Neural cell (in vitro differentiated cells): ENCODE measurements at regions not wholly inside any gene's neighbourhood (a gene's known extent, or its start where the extent isn't known, plus 50 kb on each side); places are given as distances from the start of the nearest gene placed in this dataset.

Source experiments
- H2AFZ ChIP-seq: fragments of 200-600, 300-800 bp; sonication (generic), shearing (Covaris generic); 2 replicates; pipeline ENCODE4 v1.6.0; 2014; ENCODE audit warnings: low read depth, mild to moderate bottlenecking, antibody characterized with exemption, low read length, moderate library complexity
- H3F3A ChIP-seq: fragments of 200-600 bp; shearing (Covaris generic); 2 replicates; pipeline ENCODE4 v1.6.1; 2016; ENCODE audit warnings: mild to moderate bottlenecking, moderate library complexity, mixed read lengths, antibody characterized with exemption, low read length; ENCODE audit not compliant: insufficient read depth, poor library complexity, severe bottlenecking
- H3K27ac ChIP-seq: fragments of 200-600, 300-800 bp; sonication (generic), shearing (Covaris generic); 2 replicates; pipeline ENCODE4 v1.5.1; 2014; ENCODE audit warnings: mild to moderate bottlenecking, low read length, moderate library complexity
- H3K27me3 ChIP-seq: fragments of 300-800, 200-600 bp; sonication (generic), shearing (Covaris generic); 2 replicates; pipeline ENCODE4 v1.6.0; 2014; ENCODE audit warnings: mild to moderate bottlenecking, low read depth, low read length, moderate library complexity; ENCODE audit not compliant: insufficient read depth
- H3K36me3 ChIP-seq: fragments of 300-800, 200-600 bp; sonication (generic), shearing (Covaris generic); 2 replicates; pipeline ENCODE4 v1.5.1; 2014; ENCODE audit warnings: mild to moderate bottlenecking, antibody characterized with exemption, low read length, moderate library complexity; ENCODE audit not compliant: insufficient read depth
- H3K4me2 ChIP-seq: fragments of 300-800, 200-600 bp; sonication (generic), shearing (Covaris generic); 2 replicates; pipeline ENCODE4 v1.6.0; 2014; ENCODE audit warnings: mild to moderate bottlenecking, low read length
- H3K4me3 ChIP-seq: fragments of 300-800, 200-600 bp; sonication (generic), shearing (Covaris generic); 2 replicates; pipeline ENCODE4 v1.5.1; 2014; ENCODE audit warnings: mild to moderate bottlenecking, low read length, moderate library complexity
- H3K79me2 ChIP-seq: fragments of 200-600 bp; shearing (Covaris generic); replicated peaks from 2 replicates; pipeline ENCODE4 v1.6.0; 2014; ENCODE audit warnings: mild to moderate bottlenecking, low read length, moderate library complexity; ENCODE audit not compliant: insufficient read depth
- H3K9ac ChIP-seq: fragments of 300-800, 200-600 bp; sonication (generic), shearing (Covaris generic); 2 replicates; pipeline ENCODE4 v1.6.1; 2016; ENCODE audit warnings: mild to moderate bottlenecking, low read length, mixed read lengths
- H3K9me2 ChIP-seq: fragments of 200-600 bp; shearing (Covaris generic); 2 replicates; pipeline ENCODE4 v1.6.1; 2016; ENCODE audit warnings: mild to moderate bottlenecking, low read length, mixed read lengths; ENCODE audit not compliant: insufficient read depth
- H3K9me3 ChIP-seq: fragments of 200-600, 300-800 bp; sonication (generic), shearing (Covaris generic); 2 replicates; pipeline ENCODE4 v1.6.1; 2016; ENCODE audit warnings: mild to moderate bottlenecking, mixed run types, low read length, moderate library complexity, mixed read lengths
- H4K20me1 ChIP-seq: fragments of 200-600 bp; shearing (Covaris generic); 2 replicates; pipeline ENCODE4 v1.6.1; 2016; ENCODE audit warnings: mild to moderate bottlenecking, mixed run types; ENCODE audit not compliant: insufficient read depth
- CTCF ChIP-seq: fragments of 450-650 bp; IDR thresholded peaks from 2 replicates; pipeline ENCODE4 v1.5.1; 2014; ENCODE audit warnings: antibody characterized with exemption, mild to moderate bottlenecking, moderate library complexity; ENCODE audit not compliant: poor library complexity, severe bottlenecking
- EP300 ChIP-seq: fragments of 450-650 bp; conservative IDR thresholded peaks from 2 replicates; pipeline ENCODE4 v1.6.1; 2014; ENCODE audit warnings: antibody characterized with exemption, mild to moderate bottlenecking, moderate library complexity; ENCODE audit not compliant: poor library complexity, severe bottlenecking
- EZH2 ChIP-seq: fragments of 200-600, 300-800 bp; shearing (Covaris generic), sonication (generic); IDR thresholded peaks from 2 replicates; pipeline ENCODE4 v1.6.1; 2014; ENCODE audit warnings: antibody characterized with exemption, low read length, borderline replicate concordance, mild to moderate bottlenecking; ENCODE audit not compliant: insufficient read depth, poor library complexity, severe bottlenecking
- MXI1 ChIP-seq: fragments of 450-650 bp; conservative IDR thresholded peaks from 2 replicates; pipeline ENCODE4 v1.6.1; 2014; ENCODE audit warnings: antibody characterized with exemption, mild to moderate bottlenecking; ENCODE audit not compliant: poor library complexity, severe bottlenecking
- POLR2AphosphoS5 ChIP-seq: IDR thresholded peaks from 2 replicates; pipeline ENCODE4 v1.6.1; 2012
- RAD21 ChIP-seq: fragments of 450-650 bp; conservative IDR thresholded peaks from 2 replicates; pipeline ENCODE4 v1.6.1; 2014; ENCODE audit warnings: antibody characterized with exemption, mild to moderate bottlenecking, moderate library complexity
- SMC3 ChIP-seq: fragments of 450-650 bp; conservative IDR thresholded peaks from 2 replicates; pipeline ENCODE4 v1.6.1; 2014; ENCODE audit warnings: antibody characterized with exemption, mild to moderate bottlenecking, moderate library complexity; ENCODE audit not compliant: poor library complexity
- TAF1 ChIP-seq: IDR thresholded peaks from 2 replicates; pipeline ENCODE4 v1.6.1; 2012; ENCODE audit warnings: low read depth
- TF ChIP-seq, protein P1 (sequence below): IDR thresholded peaks from 2 replicates; pipeline ENCODE4 v1.6.1; 2012; ENCODE audit warnings: borderline replicate concordance

DNA sequence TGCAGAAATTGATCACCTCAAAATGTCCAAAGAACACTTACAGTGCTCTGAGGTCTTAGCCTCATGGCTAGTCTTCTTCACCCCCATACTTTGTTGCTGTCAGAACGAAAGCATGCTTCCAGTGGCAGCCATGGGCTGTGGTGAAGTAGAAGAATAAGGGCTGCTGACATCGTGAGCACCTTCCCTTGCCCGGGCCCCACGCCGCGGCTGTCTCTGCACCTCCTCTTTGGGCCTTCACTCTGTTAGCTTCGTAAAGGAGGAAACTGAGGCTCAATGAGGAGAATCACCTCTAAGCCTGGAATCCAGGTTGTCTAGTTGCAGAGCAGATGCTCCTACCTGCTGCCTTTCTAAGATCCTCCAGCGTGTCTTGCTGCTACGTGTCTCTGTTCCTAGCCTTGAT lies 139.5 kb upstream of the SLC28A3 start:
- Histone ChIP-seq H2AFZ (no peak overlapping the region), H3K9me3 (no peaks in the 10 kb centered on the region), H3K27ac (no peak overlapping the region), H4K20me1 (no peaks in the 10 kb centered on the region), H3K27me3 (no peaks in the 10 kb centered on the region), H3F3A (no peaks in the 10 kb centered on the region), H3K9me2 (no peaks in the 10 kb centered on the region), H3K4me3 (no peak overlapping the region), H3K36me3 (no peaks in the 10 kb centered on the region), H3K9ac (no peak overlapping the region), H3K79me2 (no peaks in the 10 kb centered on the region), H3K4me2 (no peak overlapping the region)
- TF ChIP-seq, protein P1, sequence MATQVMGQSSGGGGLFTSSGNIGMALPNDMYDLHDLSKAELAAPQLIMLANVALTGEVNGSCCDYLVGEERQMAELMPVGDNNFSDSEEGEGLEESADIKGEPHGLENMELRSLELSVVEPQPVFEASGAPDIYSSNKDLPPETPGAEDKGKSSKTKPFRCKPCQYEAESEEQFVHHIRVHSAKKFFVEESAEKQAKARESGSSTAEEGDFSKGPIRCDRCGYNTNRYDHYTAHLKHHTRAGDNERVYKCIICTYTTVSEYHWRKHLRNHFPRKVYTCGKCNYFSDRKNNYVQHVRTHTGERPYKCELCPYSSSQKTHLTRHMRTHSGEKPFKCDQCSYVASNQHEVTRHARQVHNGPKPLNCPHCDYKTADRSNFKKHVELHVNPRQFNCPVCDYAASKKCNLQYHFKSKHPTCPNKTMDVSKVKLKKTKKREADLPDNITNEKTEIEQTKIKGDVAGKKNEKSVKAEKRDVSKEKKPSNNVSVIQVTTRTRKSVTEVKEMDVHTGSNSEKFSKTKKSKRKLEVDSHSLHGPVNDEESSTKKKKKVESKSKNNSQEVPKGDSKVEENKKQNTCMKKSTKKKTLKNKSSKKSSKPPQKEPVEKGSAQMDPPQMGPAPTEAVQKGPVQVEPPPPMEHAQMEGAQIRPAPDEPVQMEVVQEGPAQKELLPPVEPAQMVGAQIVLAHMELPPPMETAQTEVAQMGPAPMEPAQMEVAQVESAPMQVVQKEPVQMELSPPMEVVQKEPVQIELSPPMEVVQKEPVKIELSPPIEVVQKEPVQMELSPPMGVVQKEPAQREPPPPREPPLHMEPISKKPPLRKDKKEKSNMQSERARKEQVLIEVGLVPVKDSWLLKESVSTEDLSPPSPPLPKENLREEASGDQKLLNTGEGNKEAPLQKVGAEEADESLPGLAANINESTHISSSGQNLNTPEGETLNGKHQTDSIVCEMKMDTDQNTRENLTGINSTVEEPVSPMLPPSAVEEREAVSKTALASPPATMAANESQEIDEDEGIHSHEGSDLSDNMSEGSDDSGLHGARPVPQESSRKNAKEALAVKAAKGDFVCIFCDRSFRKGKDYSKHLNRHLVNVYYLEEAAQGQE: no peak
- TF ChIP-seq RAD21 (no peak), TAF1 (no peak), MXI1 (no peak), EP300 (no peak), POLR2AphosphoS5 (no peak), CTCF (no peak), SMC3 (no peak), EZH2 (no peak)

DNA sequence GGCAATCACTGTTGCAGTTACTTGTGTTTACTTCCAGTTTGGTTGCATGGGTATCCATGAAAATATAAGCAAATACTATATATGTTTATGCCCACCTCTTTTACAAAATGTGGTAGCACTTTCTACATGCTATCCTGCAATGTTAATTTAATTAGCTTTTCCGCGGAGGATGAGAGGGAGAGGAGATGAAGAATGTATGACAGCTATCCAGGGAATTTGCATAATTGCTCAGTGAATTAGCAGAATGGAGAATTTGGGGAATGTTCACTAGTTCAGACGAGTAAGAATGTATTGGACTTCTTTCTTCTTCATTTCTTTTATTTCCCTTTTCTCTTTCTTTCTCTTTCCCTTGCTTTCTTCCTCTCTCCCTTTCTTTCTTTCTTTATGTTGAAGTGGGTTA lies 140.7 kb upstream of the SLC28A3 start:
- Histone ChIP-seq H3K27ac (no peak overlapping the region), H3K79me2 (no peaks in the 10 kb centered on the region), H4K20me1 (no peaks in the 10 kb centered on the region), H3K27me3 (no peaks in the 10 kb centered on the region), H3K9me3 (no peaks in the 10 kb centered on the region), H3K4me3 (no peak overlapping the region), H3K4me2 (no peak overlapping the region), H3K36me3 (no peaks in the 10 kb centered on the region), H3F3A (no peaks in the 10 kb centered on the region), H2AFZ (no peak overlapping the region), H3K9ac (no peak overlapping the region), H3K9me2 (no peaks in the 10 kb centered on the region)
- TF ChIP-seq MXI1: no peak
- TF ChIP-seq POLR2AphosphoS5: no peak
- TF ChIP-seq EP300: no peak
- no peak for TF ChIP-seq SMC3
- TF ChIP-seq TAF1: no peak
- TF ChIP-seq EZH2: no peak
- no peak for TF ChIP-seq CTCF
- TF ChIP-seq, protein P1: no peak
- no peak for TF ChIP-seq RAD21
